Fibroblast of mammary gland (primary cell): ENCODE measurements at regions not wholly inside any gene's neighbourhood (a gene's known extent, or its start where the extent isn't known, plus 50 kb on each side); places are given as distances from the start of the nearest gene placed in this dataset.

Experiments
- DNase-seq: peaks from one replicate; pipeline ENCODE4 v3.0.0-alpha.2; 2010; ENCODE audit warnings: low read depth
- H3K4me3 ChIP-seq: 2 replicates; pipeline ENCODE4 v1.5.1; 2011; ENCODE audit warnings: low read depth, mild to moderate bottlenecking, low read length, moderate library complexity; ENCODE audit not compliant: control insufficient read depth
- TF ChIP-seq, protein P1 (sequence below): conservative IDR thresholded peaks from 2 replicates; pipeline ENCODE4 v1.5.1; 2011; ENCODE audit warnings: low read depth, low read length, inconsistent platforms; ENCODE audit not compliant: control insufficient read depth, insufficient read depth

- TF ChIP-seq, protein P1, sequence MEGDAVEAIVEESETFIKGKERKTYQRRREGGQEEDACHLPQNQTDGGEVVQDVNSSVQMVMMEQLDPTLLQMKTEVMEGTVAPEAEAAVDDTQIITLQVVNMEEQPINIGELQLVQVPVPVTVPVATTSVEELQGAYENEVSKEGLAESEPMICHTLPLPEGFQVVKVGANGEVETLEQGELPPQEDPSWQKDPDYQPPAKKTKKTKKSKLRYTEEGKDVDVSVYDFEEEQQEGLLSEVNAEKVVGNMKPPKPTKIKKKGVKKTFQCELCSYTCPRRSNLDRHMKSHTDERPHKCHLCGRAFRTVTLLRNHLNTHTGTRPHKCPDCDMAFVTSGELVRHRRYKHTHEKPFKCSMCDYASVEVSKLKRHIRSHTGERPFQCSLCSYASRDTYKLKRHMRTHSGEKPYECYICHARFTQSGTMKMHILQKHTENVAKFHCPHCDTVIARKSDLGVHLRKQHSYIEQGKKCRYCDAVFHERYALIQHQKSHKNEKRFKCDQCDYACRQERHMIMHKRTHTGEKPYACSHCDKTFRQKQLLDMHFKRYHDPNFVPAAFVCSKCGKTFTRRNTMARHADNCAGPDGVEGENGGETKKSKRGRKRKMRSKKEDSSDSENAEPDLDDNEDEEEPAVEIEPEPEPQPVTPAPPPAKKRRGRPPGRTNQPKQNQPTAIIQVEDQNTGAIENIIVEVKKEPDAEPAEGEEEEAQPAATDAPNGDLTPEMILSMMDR, result no peak
- no peak overlapping the region for H3K4me3 ChIP-seq
- DNase-seq, result no peak
These were observed 754.4 kb upstream of the IGFBP3 start for GRCh38 chr7:46675456-46675855.

DNA sequence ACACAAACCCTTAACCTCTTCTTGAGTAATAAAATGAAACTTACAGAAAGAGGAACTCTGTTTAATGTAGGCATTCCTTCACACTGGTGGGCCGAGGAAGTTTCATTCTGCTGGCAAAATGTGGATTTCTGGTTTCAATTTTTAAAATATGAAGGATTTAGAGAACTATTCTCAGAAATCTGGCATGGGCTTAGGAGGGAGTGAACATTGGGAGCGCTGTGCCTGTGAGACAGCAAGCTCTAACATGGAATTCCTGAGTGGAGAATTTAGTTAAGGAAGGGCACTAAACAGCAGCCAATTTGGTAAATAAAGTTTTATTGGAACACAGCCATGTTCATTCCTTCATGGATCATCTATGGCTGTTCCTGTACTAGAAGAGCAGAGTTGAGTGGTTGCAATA is 751.8 kb upstream of the IGFBP3 start:
- TF ChIP-seq, protein P1, result no peak
- no peak for DNase-seq
- H3K4me3 ChIP-seq, result no peak overlapping the region

GRCh38 chr7:46671108-46671769 is 750.2 kb upstream of the IGFBP3 start:
- no peak for DNase-seq
- no peak overlapping the region for H3K4me3 ChIP-seq
- TF ChIP-seq, protein P1, result no peak

- TF ChIP-seq, protein P1, result no peak
- DNase-seq, result no peak
- H3K4me3 ChIP-seq, result no peak overlapping the region
These were observed 748.0 kb upstream of the IGFBP3 start for GRCh38 chr7:46669028-46669427.

GRCh38 chr7:46664453-46664852 is 743.4 kb upstream of the IGFBP3 start:
- H3K4me3 ChIP-seq, result no peak overlapping the region
- no peak for DNase-seq
- TF ChIP-seq, protein P1, result no peak

- no peak for DNase-seq
- TF ChIP-seq, protein P1, result no peak
- H3K4me3 ChIP-seq, result no peak overlapping the region
These were observed 742.0 kb upstream of the IGFBP3 start for GRCh38 chr7:46663025-46663424.

DNA sequence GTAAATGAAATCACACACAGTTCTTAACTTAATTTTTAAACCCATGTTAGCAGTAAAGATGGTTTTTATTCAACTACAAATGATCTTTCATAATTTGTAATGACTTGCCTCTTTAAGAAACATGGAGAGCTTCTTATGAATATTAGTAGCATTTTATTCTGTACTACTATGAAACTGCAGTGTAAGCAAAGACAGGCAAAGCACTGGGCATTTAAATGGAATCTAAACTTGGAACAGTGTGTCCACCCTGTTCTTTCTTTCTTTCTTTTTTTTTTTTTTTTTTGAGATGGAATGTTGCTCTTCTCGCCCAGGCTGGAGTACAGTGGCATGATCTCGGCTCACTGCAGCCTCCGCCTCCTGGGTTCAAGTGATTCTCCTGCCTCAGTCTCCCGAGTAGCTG is 740.4 kb upstream of the IGFBP3 start:
- TF ChIP-seq, protein P1, result no peak
- DNase-seq, result no peak
- H3K4me3 ChIP-seq, result no peak overlapping the region
